ENCODE measurements at regions not wholly inside any gene's neighbourhood (a gene's known extent, or its start where the extent isn't known, plus 50 kb on each side); places are given as distances from the start of the nearest gene placed in this dataset.

DNA sequence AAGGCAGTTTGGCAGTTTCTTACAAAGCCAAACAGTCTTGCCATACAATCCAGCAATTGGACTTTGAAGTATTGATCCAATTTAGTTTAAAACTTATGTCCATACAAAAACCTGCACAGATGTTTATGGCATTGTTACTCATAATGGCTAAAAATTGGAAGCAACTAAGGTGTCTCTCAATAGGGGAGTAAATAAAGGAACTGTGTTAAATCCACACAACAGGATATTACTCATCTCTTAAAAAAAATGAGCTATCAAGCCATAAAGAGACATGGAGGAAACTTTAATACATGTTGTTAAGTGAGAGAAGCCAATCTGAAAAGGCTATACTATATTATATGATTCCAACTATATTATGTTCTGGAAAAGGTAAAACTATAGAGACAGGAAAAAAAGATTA, 313.6 kb upstream of the CD180 start:
- Mint-ChIP-seq H3K4me1 (peaks cover 12% of the 10 kb centered on the region), H3K36me3 (no peaks in the 10 kb centered on the region), H3K4me3 (no peak overlapping the region), H3K27me3 (ENCODE audit: low read depth) (no peaks in the 10 kb centered on the region), H3K9me3 (peaks cover 4% of the 10 kb centered on the region; the same call in 1 of the 2 replicates), H3K27ac (no peak overlapping the region)
- no peak for ATAC-seq
- ChIA-PET CTCF (no interaction called here), POLR2A (no interaction called here)
- DNase-seq (ENCODE audit: low spot score) = no peak
- TF ChIP-seq, protein P1, sequence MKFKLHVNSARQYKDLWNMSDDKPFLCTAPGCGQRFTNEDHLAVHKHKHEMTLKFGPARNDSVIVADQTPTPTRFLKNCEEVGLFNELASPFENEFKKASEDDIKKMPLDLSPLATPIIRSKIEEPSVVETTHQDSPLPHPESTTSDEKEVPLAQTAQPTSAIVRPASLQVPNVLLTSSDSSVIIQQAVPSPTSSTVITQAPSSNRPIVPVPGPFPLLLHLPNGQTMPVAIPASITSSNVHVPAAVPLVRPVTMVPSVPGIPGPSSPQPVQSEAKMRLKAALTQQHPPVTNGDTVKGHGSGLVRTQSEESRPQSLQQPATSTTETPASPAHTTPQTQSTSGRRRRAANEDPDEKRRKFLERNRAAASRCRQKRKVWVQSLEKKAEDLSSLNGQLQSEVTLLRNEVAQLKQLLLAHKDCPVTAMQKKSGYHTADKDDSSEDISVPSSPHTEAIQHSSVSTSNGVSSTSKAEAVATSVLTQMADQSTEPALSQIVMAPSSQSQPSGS (CRISPR knock-in tag; IDR thresholded peaks at IDR 0.05; ENCODE audit: borderline replicate concordance, low read depth) = no peak
- no peak for TF ChIP-seq GTF2I (CRISPR knock-in tag; conservative IDR thresholded peaks at IDR 0.05)
- no peak for TF ChIP-seq RORB (CRISPR knock-in tag; IDR thresholded peaks at IDR 0.05)
- TF ChIP-seq GABPB1 (CRISPR knock-in tag; IDR thresholded peaks at IDR 0.05) = no peak
- TF ChIP-seq, protein P2, sequence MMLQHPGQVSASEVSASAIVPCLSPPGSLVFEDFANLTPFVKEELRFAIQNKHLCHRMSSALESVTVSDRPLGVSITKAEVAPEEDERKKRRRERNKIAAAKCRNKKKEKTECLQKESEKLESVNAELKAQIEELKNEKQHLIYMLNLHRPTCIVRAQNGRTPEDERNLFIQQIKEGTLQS (CRISPR knock-in tag; conservative IDR thresholded peaks at IDR 0.05) = no peak
- TF ChIP-seq ELF4 (CRISPR knock-in tag; IDR thresholded peaks at IDR 0.05; ENCODE audit: low read depth) = no peak
- no peak for TF ChIP-seq PRRX2 (CRISPR knock-in tag; IDR thresholded peaks at IDR 0.05)
- no peak for TF ChIP-seq TEAD4 (CRISPR knock-in tag; IDR thresholded peaks at IDR 0.05)
- no peak for TF ChIP-seq ZNF219 (CRISPR knock-in tag; IDR thresholded peaks at IDR 0.05; ENCODE audit: borderline replicate concordance)
- TF ChIP-seq EMX1 (CRISPR knock-in tag; IDR thresholded peaks at IDR 0.05) = no peak
- no peak for TF ChIP-seq FOXK1 (CRISPR knock-in tag; IDR thresholded peaks at IDR 0.05)
- TF ChIP-seq NR2C2 (CRISPR knock-in tag; IDR thresholded peaks at IDR 0.05) = no peak
- TF ChIP-seq E2F5 (CRISPR knock-in tag; IDR thresholded peaks at IDR 0.05) = no peak
- no peak for TF ChIP-seq USF1 (CRISPR knock-in tag; IDR thresholded peaks at IDR 0.05)

- Mint-ChIP-seq H3K27me3 (ENCODE audit: low read depth) (no peaks in the 10 kb centered on the region), H3K9me3 (peaks cover 4% of the 10 kb centered on the region; the same call in 1 of the 2 replicates), H3K4me3 (no peak overlapping the region), H3K36me3 (no peaks in the 10 kb centered on the region), H3K27ac (no peak overlapping the region), H3K4me1 (peaks cover 10% of the 10 kb centered on the region)
- no peak for DNase-seq (ENCODE audit: low spot score)
- TF ChIP-seq ZNF317 (CRISPR knock-in tag; IDR thresholded peaks at IDR 0.05; ENCODE audit: borderline replicate concordance, low read depth) (no peak), NR1H2 (CRISPR knock-in tag; IDR thresholded peaks at IDR 0.05) (no peak), ATF1 (CRISPR knock-in tag; IDR thresholded peaks at IDR 0.05) (no peak), NR2C2 (CRISPR knock-in tag; IDR thresholded peaks at IDR 0.05) (no peak), ZNF425 (CRISPR knock-in tag; conservative IDR thresholded peaks at IDR 0.05) (no peak)
- TF ChIP-seq, protein P3, sequence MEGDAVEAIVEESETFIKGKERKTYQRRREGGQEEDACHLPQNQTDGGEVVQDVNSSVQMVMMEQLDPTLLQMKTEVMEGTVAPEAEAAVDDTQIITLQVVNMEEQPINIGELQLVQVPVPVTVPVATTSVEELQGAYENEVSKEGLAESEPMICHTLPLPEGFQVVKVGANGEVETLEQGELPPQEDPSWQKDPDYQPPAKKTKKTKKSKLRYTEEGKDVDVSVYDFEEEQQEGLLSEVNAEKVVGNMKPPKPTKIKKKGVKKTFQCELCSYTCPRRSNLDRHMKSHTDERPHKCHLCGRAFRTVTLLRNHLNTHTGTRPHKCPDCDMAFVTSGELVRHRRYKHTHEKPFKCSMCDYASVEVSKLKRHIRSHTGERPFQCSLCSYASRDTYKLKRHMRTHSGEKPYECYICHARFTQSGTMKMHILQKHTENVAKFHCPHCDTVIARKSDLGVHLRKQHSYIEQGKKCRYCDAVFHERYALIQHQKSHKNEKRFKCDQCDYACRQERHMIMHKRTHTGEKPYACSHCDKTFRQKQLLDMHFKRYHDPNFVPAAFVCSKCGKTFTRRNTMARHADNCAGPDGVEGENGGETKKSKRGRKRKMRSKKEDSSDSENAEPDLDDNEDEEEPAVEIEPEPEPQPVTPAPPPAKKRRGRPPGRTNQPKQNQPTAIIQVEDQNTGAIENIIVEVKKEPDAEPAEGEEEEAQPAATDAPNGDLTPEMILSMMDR (IDR thresholded peaks at IDR 0.05) = no peak
- TF ChIP-seq, protein P1 (CRISPR knock-in tag; IDR thresholded peaks at IDR 0.05; ENCODE audit: borderline replicate concordance, low read depth) = no peak
- ATAC-seq = no peak
- ChIA-PET POLR2A (no interaction called here), CTCF (no interaction called here)
Observed at GRCh38 chr5:67509402-67510186, 313.0 kb upstream of the CD180 start.

All from WTC11 (cell line).